ENCODE measurements at regions not wholly inside any gene's neighbourhood (a gene's known extent, or its start where the extent isn't known, plus 50 kb on each side); places are given as distances from the start of the nearest gene placed in this dataset.

DNA sequence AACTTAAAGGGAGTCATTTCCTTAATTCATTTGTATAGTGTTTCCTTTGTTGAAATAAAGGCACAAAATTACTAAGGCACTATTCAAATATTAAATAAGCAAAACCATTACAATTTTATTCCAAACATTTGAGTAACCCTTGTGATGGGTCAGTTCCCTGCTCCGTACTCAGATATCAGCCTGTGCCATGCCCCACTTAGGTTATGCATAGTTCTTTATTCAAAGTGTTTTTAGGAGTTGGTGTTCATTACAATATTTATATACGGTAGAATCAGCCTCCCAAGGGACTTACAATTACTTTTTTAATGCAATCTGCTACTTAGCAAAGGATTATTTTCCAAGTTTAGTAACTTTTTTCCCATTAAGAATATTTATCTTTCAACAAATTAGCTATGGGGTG is 119.3 kb upstream of the SEMA3D start:
- Histone ChIP-seq H4K20me1 (ENCODE audit: control insufficient read depth, insufficient read depth, low read depth, low read length) (no peaks in the 10 kb centered on the region), H3K4me2 (ENCODE audit: low read length) (no peak overlapping the region), H3K9me3 (ENCODE audit: control insufficient read depth, insufficient read depth, low read length) (no peaks in the 10 kb centered on the region), H3F3A (ENCODE audit: control insufficient read depth, insufficient read depth) (no peaks in the 10 kb centered on the region), H3K79me2 (ENCODE audit: control insufficient read depth, low read length) (no peaks in the 10 kb centered on the region), H3K4me1 (ENCODE audit: control insufficient read depth, low read length) (no peaks in the 10 kb centered on the region), H3K27me3 (ENCODE audit: control insufficient read depth, low read length) (0 out of 2 replicates have a peak, but pooled peaks cover 3% of the 10 kb centered on the region), H3K4me3 (ENCODE audit: low read length) (no peak overlapping the region), H3K27ac (ENCODE audit: low read depth, low read length) (no peak overlapping the region), H3K9me2 (replicated peaks; ENCODE audit: control insufficient read depth, low read length) (no peaks in the 10 kb centered on the region), H3K36me3 (ENCODE audit: control insufficient read depth, low read length) (no peaks in the 10 kb centered on the region)
- TF ChIP-seq EZH2phosphoT487 (IDR thresholded peaks at IDR 0.05; ENCODE audit: borderline replicate concordance, low read length): no peak
- TF ChIP-seq, protein P1, sequence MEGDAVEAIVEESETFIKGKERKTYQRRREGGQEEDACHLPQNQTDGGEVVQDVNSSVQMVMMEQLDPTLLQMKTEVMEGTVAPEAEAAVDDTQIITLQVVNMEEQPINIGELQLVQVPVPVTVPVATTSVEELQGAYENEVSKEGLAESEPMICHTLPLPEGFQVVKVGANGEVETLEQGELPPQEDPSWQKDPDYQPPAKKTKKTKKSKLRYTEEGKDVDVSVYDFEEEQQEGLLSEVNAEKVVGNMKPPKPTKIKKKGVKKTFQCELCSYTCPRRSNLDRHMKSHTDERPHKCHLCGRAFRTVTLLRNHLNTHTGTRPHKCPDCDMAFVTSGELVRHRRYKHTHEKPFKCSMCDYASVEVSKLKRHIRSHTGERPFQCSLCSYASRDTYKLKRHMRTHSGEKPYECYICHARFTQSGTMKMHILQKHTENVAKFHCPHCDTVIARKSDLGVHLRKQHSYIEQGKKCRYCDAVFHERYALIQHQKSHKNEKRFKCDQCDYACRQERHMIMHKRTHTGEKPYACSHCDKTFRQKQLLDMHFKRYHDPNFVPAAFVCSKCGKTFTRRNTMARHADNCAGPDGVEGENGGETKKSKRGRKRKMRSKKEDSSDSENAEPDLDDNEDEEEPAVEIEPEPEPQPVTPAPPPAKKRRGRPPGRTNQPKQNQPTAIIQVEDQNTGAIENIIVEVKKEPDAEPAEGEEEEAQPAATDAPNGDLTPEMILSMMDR (IDR thresholded peaks at IDR 0.05; ENCODE audit: low read depth, low read length, poor library complexity, severe bottlenecking): no peak

- Histone ChIP-seq H3F3A (ENCODE audit: control insufficient read depth, insufficient read depth) (peaks cover 5% of the 10 kb centered on the region; the same call in 1 of the 2 replicates), H4K20me1 (ENCODE audit: control insufficient read depth, insufficient read depth, low read depth, low read length) (no peaks in the 10 kb centered on the region), H3K4me1 (ENCODE audit: control insufficient read depth, low read length) (peaks cover 43% of the 10 kb centered on the region), H3K9me2 (replicated peaks; ENCODE audit: control insufficient read depth, low read length) (no peaks in the 10 kb centered on the region), H3K27ac (ENCODE audit: low read depth, low read length) (no peak overlapping the region), H3K27me3 (ENCODE audit: control insufficient read depth, low read length) (no peaks in the 10 kb centered on the region), H3K4me2 (ENCODE audit: low read length) (no peak overlapping the region; the same call in 1 of the 2 replicates), H3K36me3 (ENCODE audit: control insufficient read depth, low read length) (no peaks in the 10 kb centered on the region), H3K79me2 (ENCODE audit: control insufficient read depth, low read length) (no peaks in the 10 kb centered on the region), H3K4me3 (ENCODE audit: low read length) (no peak overlapping the region), H3K9me3 (ENCODE audit: control insufficient read depth, insufficient read depth, low read length) (no peaks in the 10 kb centered on the region)
- TF ChIP-seq, protein P1 (IDR thresholded peaks at IDR 0.05; ENCODE audit: low read depth, low read length, poor library complexity, severe bottlenecking): no peak
- TF ChIP-seq EZH2phosphoT487 (IDR thresholded peaks at IDR 0.05; ENCODE audit: borderline replicate concordance, low read length): no peak
Observed at GRCh38 chr7:85294176-85294575, 107.3 kb upstream of the SEMA3D start.

- no peaks in the 10 kb centered on the region for H3K79me2 ChIP-seq (ENCODE audit: control insufficient read depth, low read length)
- peak overlapping the region; percentile 46 for H3K4me2 ChIP-seq (ENCODE audit: low read length)
- H3K36me3 ChIP-seq (ENCODE audit: control insufficient read depth, low read length): no peaks in the 10 kb centered on the region
- peak overlapping the region; percentile 35 for H3K27ac ChIP-seq (ENCODE audit: low read depth, low read length)
- no peaks in the 10 kb centered on the region for H3K27me3 ChIP-seq (ENCODE audit: control insufficient read depth, low read length)
- no peak for TF ChIP-seq EZH2phosphoT487 (IDR thresholded peaks at IDR 0.05; ENCODE audit: borderline replicate concordance, low read length)
- TF ChIP-seq, protein P1 (IDR thresholded peaks at IDR 0.05; ENCODE audit: low read depth, low read length, poor library complexity, severe bottlenecking): no peak
- peak overlapping the region; percentile 19 for H3K4me3 ChIP-seq (ENCODE audit: low read length)
- H3K9me3 ChIP-seq (ENCODE audit: control insufficient read depth, insufficient read depth, low read length): no peaks in the 10 kb centered on the region
- peaks cover 43% of the 10 kb centered on the region for H3K4me1 ChIP-seq (ENCODE audit: control insufficient read depth, low read length)
- H3K9me2 ChIP-seq (replicated peaks; ENCODE audit: control insufficient read depth, low read length): no peaks in the 10 kb centered on the region
- H3F3A ChIP-seq (ENCODE audit: control insufficient read depth, insufficient read depth): peaks cover 5% of the 10 kb centered on the region; the same call in 1 of the 2 replicates
- no peaks in the 10 kb centered on the region for H4K20me1 ChIP-seq (ENCODE audit: control insufficient read depth, insufficient read depth, low read depth, low read length)
Observed at GRCh38 chr7:85292908-85293576, 106.2 kb upstream of the SEMA3D start.
